HG02588 (cell line): ENCODE measurements at regions not wholly inside any gene's neighbourhood (a gene's known extent, or its start where the extent isn't known, plus 50 kb on each side); places are given as distances from the start of the nearest gene placed in this dataset.

Source experiments
- ATAC-seq: cut with Tn5 transposase; IDR thresholded peaks from one replicate; pipeline ENCODE4 v1.9.1; 2021; ENCODE audit warnings: mild to moderate bottlenecking, moderate library complexity; ENCODE audit not compliant: unreplicated experiment

- no peak for ATAC-seq
These were observed 489.8 kb downstream of the NPIPA7 start for GRCh38 chr16:16868727-16869126.

DNA sequence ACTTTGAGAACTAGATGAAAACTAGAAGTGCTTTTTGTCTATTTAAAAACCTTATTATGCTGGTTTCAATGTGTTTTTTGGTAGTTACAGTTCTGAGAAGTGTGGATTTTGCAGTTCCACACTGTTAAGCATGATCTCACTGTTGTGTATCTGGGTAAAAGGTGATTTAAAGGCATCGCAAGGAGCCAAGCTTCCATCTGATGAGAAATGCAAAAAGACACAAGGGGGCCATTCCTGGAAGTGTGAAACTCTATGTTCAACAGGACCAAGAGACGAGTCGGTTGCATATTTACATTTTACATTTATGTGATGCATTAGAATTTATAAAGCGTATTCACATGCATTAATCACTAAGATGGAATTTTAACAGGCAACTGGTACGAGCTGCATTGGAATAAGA, 490.8 kb downstream of the NPIPA7 start:
- no peak for ATAC-seq

DNA sequence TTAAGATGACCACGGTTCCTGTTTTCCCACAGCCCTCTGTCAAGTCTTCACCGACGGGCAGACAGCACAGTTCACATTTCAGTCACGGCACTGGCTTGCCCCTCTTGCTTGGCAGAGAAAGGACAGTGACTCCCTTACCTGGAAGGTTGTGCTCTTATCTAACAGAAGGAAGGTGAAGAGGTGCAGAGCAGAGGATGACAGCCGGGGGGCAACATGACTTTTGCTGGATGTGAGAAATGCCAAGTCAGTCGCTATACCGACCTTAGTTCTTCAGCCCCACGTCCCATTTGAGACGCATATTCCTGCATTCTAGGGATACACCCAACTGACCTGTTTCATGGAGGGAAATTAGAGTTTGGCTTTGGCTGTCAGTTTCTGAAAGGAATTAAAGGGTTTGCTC, 492.3 kb downstream of the NPIPA7 start:
- ATAC-seq, result no peak

DNA sequence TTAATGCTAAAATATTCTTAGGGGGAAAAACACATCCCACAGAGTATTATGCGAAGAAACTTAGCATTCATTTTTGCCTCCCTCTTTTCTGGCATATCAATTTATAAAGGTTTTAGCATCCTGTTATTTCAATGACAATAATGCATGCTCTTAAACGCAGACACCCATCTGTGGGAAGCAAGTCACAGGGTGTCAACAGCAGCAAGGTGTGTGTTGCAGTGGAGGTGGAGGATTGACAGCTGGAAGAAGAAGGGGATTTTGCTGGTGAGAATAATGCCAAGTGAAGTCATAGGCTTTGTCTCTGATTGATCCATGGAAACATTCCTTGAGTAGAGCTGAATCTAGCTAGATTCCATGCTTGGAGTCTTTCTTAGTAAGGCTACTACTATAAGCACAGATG, 498.1 kb downstream of the NPIPA7 start:
- no peak for ATAC-seq

DNA sequence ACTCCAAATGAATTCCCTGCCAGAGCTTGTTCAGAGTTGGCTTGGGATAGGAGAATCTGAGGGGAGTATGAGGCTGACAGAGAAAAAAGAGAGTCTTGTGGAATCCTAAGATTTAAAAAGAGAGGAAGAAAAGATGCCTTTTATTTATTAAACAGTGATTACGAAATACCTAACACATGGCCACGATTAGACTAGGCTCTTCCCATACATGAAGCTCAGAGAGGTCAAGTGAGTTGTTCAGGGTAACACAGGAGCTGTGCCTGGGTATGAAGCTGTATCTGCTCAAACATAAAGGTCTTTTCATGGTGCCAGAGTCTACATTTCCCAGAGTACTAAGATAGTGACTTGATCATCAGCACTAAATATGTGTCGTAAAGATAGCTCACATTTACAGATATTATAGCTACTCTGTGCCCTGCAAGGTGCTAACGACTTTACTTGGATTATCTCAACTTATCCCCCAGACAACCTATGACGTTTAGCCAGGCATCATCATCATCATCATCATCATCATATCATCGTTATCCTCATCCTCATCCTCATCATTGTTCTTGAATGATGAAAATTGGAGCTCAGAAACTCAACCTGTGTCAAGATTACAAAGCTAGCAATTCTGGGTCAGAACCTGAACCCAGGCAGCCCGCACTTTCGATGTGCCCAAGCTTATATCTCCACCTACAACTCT, 500.8 kb downstream of the NPIPA7 start:
- no peak for ATAC-seq

DNA sequence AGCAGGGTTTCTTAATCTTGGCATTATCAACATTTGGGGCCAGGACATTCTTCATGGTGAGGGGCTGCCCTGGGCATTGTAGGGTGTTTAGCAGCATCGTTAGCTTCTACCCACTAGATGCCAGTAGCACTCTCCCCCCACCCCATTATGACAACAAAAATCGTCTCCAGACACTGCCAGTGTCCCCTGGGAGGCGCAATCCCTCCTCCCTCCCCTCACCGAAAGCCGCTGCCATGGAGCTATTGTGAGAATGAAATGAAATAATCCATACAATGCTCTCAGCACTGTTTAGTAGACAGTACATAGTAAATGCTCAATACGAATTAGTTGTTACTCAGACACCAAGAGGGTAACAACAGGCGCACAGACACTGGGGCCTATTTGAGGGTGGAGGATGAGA, 502.9 kb downstream of the NPIPA7 start:
- no peak for ATAC-seq

DNA sequence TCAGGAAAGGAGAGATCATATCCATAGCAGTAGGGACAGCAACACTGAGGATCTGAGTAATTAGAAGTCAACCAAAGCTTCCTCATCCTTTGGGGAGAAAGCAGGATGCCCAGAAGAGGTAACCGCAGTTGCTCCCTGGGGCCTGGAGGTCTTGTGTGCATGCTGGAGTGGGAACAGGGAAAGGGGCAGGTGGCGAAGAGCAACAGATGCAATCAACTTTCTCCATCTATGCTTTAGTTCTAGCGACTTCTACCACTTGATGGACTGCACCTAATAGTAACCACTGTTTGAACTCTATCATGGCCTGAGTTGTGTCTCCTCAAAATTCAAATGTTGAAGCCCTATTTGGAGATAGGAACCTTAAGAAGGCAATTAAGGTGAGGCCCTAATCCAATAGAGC, 503.8 kb downstream of the NPIPA7 start:
- ATAC-seq, result no peak

- no peak for ATAC-seq
These were observed 505.5 kb downstream of the NPIPA7 start for GRCh38 chr16:16884451-16884850.

GRCh38 chr16:16887193-16887592, 508.3 kb downstream of the NPIPA7 start:
- no peak for ATAC-seq

- ATAC-seq, result no peak
These were observed 512.0 kb downstream of the NPIPA7 start for GRCh38 chr16:16890964-16891363.

DNA sequence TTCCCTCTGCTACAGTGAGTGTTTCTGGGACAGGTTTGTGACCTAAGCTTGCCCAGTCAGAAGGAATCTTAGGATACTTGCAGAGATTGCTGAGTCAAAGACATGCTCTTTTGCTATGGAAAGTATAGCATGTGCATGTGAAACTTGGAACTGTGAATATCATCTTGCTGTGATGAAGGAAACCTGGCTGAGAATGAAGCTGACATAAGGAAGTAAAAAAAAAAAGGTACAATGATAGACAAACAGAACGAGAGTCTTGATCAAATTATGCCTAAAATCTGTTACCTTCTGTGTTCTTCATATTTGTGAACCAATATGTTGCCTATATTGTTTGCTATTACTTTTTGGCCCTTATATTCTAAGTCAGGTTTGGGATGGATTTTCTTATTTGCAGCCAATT, 525.7 kb downstream of the NPIPA7 start:
- no peak for ATAC-seq

GRCh38 chr16:16905850-16906249, 526.9 kb downstream of the NPIPA7 start:
- ATAC-seq, result no peak

GRCh38 chr16:16907089-16907488, 528.1 kb downstream of the NPIPA7 start:
- no peak for ATAC-seq

GRCh38 chr16:16908077-16908476, 529.1 kb downstream of the NPIPA7 start:
- ATAC-seq, result no peak

- no peak for ATAC-seq
These were observed 530.2 kb downstream of the NPIPA7 start for GRCh38 chr16:16909126-16909525.

DNA sequence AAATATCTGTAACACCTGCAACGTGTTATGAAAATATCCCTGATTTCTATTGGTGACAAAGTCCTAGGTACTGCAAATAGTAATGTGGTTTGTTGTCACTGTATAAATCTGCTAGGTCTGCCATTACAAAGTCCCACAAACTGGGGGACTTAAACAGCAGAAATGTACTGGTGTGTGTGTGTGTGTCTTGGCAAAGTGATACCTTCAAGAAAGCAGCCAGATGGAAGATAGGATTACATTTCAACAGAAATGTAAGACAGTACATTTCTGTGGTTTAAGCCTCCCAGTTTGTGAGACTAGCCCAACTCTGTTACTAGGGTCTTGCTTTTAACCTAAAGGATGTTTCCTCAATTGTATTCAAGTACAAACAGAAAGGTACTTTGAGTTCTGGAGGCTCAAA, 531.7 kb downstream of the NPIPA7 start:
- ATAC-seq, result no peak

- ATAC-seq, result no peak
These were observed 536.8 kb downstream of the NPIPA7 start for GRCh38 chr16:16915771-16916170.

GRCh38 chr16:16917191-16917785, 538.3 kb downstream of the NPIPA7 start:
- ATAC-seq, result no peak

- ATAC-seq, result no peak
These were observed 544.5 kb downstream of the NPIPA7 start for GRCh38 chr16:16923479-16923878.

GRCh38 chr16:16924613-16925012, 545.7 kb downstream of the NPIPA7 start:
- no peak for ATAC-seq

- no peak for ATAC-seq
These were observed 545.3 kb downstream of the XYLT1 start for GRCh38 chr16:16925432-16925831.

DNA sequence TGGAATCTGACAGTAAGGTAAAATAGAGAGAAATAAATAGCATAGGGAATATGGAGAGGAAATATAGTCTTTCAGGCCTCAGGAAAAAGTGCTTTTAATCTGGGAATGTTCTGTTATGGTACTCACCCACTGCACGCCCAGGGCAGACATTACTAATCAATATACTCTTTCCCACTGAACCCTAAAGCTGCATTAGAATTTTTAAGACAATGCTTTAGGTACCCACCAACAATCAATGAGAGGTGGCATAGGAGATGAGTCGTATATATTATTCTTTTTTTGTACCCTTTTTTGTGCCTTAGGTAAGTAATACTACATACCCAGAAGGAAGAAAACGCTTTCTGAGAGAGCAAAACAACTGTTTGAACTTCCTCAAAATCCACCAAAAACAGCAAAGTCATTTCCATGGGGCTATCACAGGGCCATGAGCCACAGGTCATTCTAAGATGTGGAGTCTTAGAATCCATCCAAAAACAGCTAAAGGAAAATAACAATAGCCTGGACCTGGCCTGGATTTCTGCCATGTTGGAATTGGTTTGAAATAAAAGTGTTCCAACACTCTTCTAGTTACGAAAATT, 542.1 kb downstream of the XYLT1 start:
- ATAC-seq, result no peak
